Right atrium auricular region (tissue), 2 donors: ENCODE measurements at regions not wholly inside any gene's neighbourhood (a gene's known extent, or its start where the extent isn't known, plus 50 kb on each side); places are given as distances from the start of the nearest gene placed in this dataset.
A peak's percentile ranks its signal among the peaks of the same experiment; 100 is the strongest.
"Not testable (repeated sequence)": the region's sequence is repeated elsewhere in the genome, so short reads cannot be mapped to it uniquely, and the experiment has no call there.

Experiments
- DNase-seq: peaks from one replicate; pipeline ENCODE4 v3.0.0-alpha.2; 2019; ENCODE audit warnings: low spot score
- H3K27ac ChIP-seq, 2 donors: fragments of 200-600 bp; sonication (generic); 1 replicate in 1 of 2; 2 replicates in 1 of 2; pipeline ENCODE4 v1.5.1; 2016 to 2019
- H3K27me3 ChIP-seq, 2 donors: fragments of 200-600 bp; sonication (generic); one replicate each; pipeline versions ENCODE4 v1.5.1 to v1.6.0; 2017 to 2019
- H3K36me3 ChIP-seq: fragments of 200-600 bp; sonication (generic); one replicate; pipeline ENCODE4 v1.5.1; 2016
- H3K4me1 ChIP-seq, 2 donors: fragments of 200-600 bp; sonication (generic); one replicate each; pipeline versions ENCODE4 v1.5.1 to v1.6.0; 2017 to 2019
- H3K4me3 ChIP-seq, 2 donors: fragments of 200-600 bp; sonication (generic); 1 replicate in 1 of 2; 2 replicates in 1 of 2; pipeline ENCODE4 v1.5.1; 2017 to 2019; ENCODE audit warnings: mild to moderate bottlenecking in 1 of 2, moderate library complexity in 1 of 2
- H3K9me3 ChIP-seq, 2 donors: fragments of 200-600 bp; sonication (generic); one replicate each; pipeline ENCODE4 v1.5.1; 2019
- CTCF ChIP-seq, 2 donors: fragments of 200-600 bp; sonication (generic); IDR thresholded peaks; one replicate each; pipeline ENCODE4 v1.5.1; 2019; ENCODE audit warnings: antibody characterized with exemption in 2 of 2

- Histone ChIP-seq H3K4me1 (no peaks in the 10 kb centered on the region), H3K9me3 (no peaks in the 10 kb centered on the region), H3K27me3 (no peaks in the 10 kb centered on the region), H3K27ac (no peak overlapping the region), H3K4me3 (no peak overlapping the region), H3K36me3 (no peaks in the 10 kb centered on the region)
- no peak for TF ChIP-seq CTCF (IDR thresholded peaks at IDR 0.05)
- no peak for DNase-seq
Measured at GRCh38 chr2:45103351-45104345, 94.4 kb upstream of the SIX2 start.

GRCh38 chr2:45102579-45103117 lies 93.4 kb upstream of the SIX2 start:
- H3K9me3 ChIP-seq, result no peaks in the 10 kb centered on the region
- no peak for TF ChIP-seq CTCF (IDR thresholded peaks at IDR 0.05)
- H3K4me3 ChIP-seq, result no peak overlapping the region
- H3K27ac ChIP-seq, result no peak overlapping the region
- H3K36me3 ChIP-seq, result no peaks in the 10 kb centered on the region
- DNase-seq, result no peak
- H3K27me3 ChIP-seq, result no peaks in the 10 kb centered on the region
- H3K4me1 ChIP-seq, result no peaks in the 10 kb centered on the region

GRCh38 chr2:45102141-45102540 lies 92.9 kb upstream of the SIX2 start:
- Histone ChIP-seq H3K4me3 (no peak overlapping the region), H3K4me1 (no peaks in the 10 kb centered on the region), H3K9me3 (peaks cover 0 to 3% of the 10 kb centered on the region in 2 donors), H3K27ac (no peak overlapping the region), H3K36me3 (no peaks in the 10 kb centered on the region), H3K27me3 (no peaks in the 10 kb centered on the region)
- no peak for DNase-seq
- no peak for TF ChIP-seq CTCF (IDR thresholded peaks at IDR 0.05)

- no peak overlapping the region for H3K27ac ChIP-seq
- no peaks in the 10 kb centered on the region for H3K4me1 ChIP-seq
- peaks cover 0 to 7% of the 10 kb centered on the region in 2 donors for H3K9me3 ChIP-seq
- peak; percentile 50 for DNase-seq
- TF ChIP-seq CTCF (IDR thresholded peaks at IDR 0.05), result no peak
- H3K27me3 ChIP-seq, result no peaks in the 10 kb centered on the region
- H3K36me3 ChIP-seq, result no peaks in the 10 kb centered on the region
- H3K4me3 ChIP-seq, result no peak overlapping the region
Measured at GRCh38 chr2:45096996-45097395, 87.7 kb upstream of the SIX2 start.

GRCh38 chr2:45096038-45096437 lies 86.8 kb upstream of the SIX2 start:
- H3K36me3 ChIP-seq, H3K4me1 ChIP-seq, H3K4me3 ChIP-seq, H3K27ac ChIP-seq, H3K27me3 ChIP-seq, H3K9me3 ChIP-seq: not testable (repeated sequence)
- DNase-seq, result peak; percentile 44

GRCh38 chr2:45093663-45094062 lies 84.4 kb upstream of the SIX2 start:
- no peak overlapping the region for H3K27ac ChIP-seq
- peaks cover 0 to 7% of the 10 kb centered on the region in 2 donors for H3K9me3 ChIP-seq
- no peaks in the 10 kb centered on the region for H3K4me1 ChIP-seq
- H3K27me3 ChIP-seq, result no peaks in the 10 kb centered on the region
- no peaks in the 10 kb centered on the region for H3K36me3 ChIP-seq
- no peak for TF ChIP-seq CTCF (IDR thresholded peaks at IDR 0.05)
- no peak overlapping the region for H3K4me3 ChIP-seq
- peak; percentile 44 for DNase-seq
